Thyroid gland (tissue), 4 donors: ENCODE measurements at regions not wholly inside any gene's neighbourhood (a gene's known extent, or its start where the extent isn't known, plus 50 kb on each side); places are given as distances from the start of the nearest gene placed in this dataset.

ENCODE experiments used
- DNase-seq, 2 donors: peaks; one replicate each; pipeline ENCODE4 v3.0.0-alpha.2; 2019
- H3K27ac ChIP-seq, 3 donors: fragments of 200-600 bp; sonication (generic); 1 replicate in 2 of 3; 2 replicates in 1 of 3; pipeline ENCODE4 v1.5.1; 2016 to 2019; ENCODE audit warnings: mild to moderate bottlenecking in 1 of 3, moderate library complexity in 1 of 3
- H3K27me3 ChIP-seq: fragments of 200-600 bp; sonication (generic); one replicate; pipeline ENCODE4 v1.5.1; 2019
- H3K36me3 ChIP-seq, 2 donors: fragments of 200-600 bp; sonication (generic); one replicate each; pipeline ENCODE4 v1.5.1; 2016 to 2019
- H3K4me1 ChIP-seq, 2 donors: fragments of 200-600 bp; sonication (generic); one replicate each; pipeline ENCODE4 v1.5.1; 2017 to 2019
- H3K4me3 ChIP-seq, 3 donors: fragments of 200-600 bp; sonication (generic); replicated peaks in 1 of 3; 1 replicate in 2 of 3; 2 replicates in 1 of 3; pipeline ENCODE4 v1.5.1; 2016; ENCODE audit warnings: mild to moderate bottlenecking in 1 of 3
- H3K9me3 ChIP-seq: fragments of 200-600 bp; sonication (generic); one replicate; pipeline ENCODE4 v1.5.1; 2017
- POLR2A ChIP-seq, 2 donors: fragments of 450-650 bp; IDR thresholded peaks; one replicate each; pipeline ENCODE4 v1.6.1; 2017; ENCODE audit warnings: antibody characterized with exemption in 2 of 2, mild to moderate bottlenecking in 2 of 2, moderate library complexity in 1 of 2
- WGBS, 2 donors: methylation state at CpG; one replicate each; pipeline ENCODE4 v1.1.5; 2017; 5-methylcytosine and 5-hydroxymethylcytosine counted together
- intact Hi-C: fragments of 100-400 bp; cut with DNase I; formaldehyde crosslinking; loops from one replicate; pipeline ENCODE4 v1.15.1; 2023
- TF ChIP-seq, protein P1 (sequence below), 6 experiments: fragments of 200-600 bp in 3 of 6; fragments of 450-650 bp in 3 of 6; sonication (generic) in 3 of 6; IDR thresholded peaks; one replicate each; pipeline ENCODE4 v1.5.1; 2016 to 2019; ENCODE audit warnings: antibody characterized with exemption in 6 of 6, mild to moderate bottlenecking in 2 of 6, inconsistent platforms in 1 of 6, moderate library complexity in 1 of 6

DNA sequence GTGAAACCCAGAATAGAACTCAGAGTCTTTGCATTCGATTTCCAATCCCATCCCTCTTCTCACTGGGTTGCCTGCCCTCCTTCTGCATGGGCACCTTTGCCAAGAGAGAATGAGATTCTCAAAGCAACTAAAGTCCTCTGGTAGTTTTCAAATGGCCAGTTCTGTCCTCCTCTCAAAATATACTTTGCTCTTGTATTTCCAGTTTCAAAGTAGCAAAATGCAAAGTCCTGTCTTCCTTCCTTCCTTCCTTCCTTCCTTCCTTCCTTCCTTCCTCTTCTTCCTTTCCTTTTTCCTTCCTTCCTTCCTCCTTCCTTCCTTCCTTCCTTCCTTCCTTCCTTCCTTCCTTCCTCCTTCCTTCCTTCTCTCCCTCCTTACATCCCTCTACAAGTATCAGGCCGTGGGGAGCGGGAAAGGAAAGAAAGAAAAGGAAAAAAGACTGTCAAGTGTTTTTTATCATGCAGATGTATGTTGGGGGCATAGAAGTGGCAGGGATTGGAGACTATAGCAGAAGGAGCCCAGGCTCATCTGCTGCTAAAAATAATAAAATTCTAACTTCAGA lies 265.2 kb downstream of the CD83 start:
- H3K9me3 ChIP-seq = no peaks in the 10 kb centered on the region
- DNase-seq = no peak
- intact Hi-C loops = no loop called here
- no peak overlapping the region for H3K27ac ChIP-seq
- H3K36me3 ChIP-seq = no peaks in the 10 kb centered on the region
- no peak overlapping the region for H3K4me3 ChIP-seq
- H3K27me3 ChIP-seq = no peaks in the 10 kb centered on the region
- no peak for TF ChIP-seq POLR2A (IDR thresholded peaks at IDR 0.05)
- TF ChIP-seq, protein P1, sequence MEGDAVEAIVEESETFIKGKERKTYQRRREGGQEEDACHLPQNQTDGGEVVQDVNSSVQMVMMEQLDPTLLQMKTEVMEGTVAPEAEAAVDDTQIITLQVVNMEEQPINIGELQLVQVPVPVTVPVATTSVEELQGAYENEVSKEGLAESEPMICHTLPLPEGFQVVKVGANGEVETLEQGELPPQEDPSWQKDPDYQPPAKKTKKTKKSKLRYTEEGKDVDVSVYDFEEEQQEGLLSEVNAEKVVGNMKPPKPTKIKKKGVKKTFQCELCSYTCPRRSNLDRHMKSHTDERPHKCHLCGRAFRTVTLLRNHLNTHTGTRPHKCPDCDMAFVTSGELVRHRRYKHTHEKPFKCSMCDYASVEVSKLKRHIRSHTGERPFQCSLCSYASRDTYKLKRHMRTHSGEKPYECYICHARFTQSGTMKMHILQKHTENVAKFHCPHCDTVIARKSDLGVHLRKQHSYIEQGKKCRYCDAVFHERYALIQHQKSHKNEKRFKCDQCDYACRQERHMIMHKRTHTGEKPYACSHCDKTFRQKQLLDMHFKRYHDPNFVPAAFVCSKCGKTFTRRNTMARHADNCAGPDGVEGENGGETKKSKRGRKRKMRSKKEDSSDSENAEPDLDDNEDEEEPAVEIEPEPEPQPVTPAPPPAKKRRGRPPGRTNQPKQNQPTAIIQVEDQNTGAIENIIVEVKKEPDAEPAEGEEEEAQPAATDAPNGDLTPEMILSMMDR (IDR thresholded peaks at IDR 0.05) = no peak
- 69 to 88% methylated on average over 3 of the region's 3 CpGs for WGBS, 2 donors
- no peaks in the 10 kb centered on the region for H3K4me1 ChIP-seq

DNA sequence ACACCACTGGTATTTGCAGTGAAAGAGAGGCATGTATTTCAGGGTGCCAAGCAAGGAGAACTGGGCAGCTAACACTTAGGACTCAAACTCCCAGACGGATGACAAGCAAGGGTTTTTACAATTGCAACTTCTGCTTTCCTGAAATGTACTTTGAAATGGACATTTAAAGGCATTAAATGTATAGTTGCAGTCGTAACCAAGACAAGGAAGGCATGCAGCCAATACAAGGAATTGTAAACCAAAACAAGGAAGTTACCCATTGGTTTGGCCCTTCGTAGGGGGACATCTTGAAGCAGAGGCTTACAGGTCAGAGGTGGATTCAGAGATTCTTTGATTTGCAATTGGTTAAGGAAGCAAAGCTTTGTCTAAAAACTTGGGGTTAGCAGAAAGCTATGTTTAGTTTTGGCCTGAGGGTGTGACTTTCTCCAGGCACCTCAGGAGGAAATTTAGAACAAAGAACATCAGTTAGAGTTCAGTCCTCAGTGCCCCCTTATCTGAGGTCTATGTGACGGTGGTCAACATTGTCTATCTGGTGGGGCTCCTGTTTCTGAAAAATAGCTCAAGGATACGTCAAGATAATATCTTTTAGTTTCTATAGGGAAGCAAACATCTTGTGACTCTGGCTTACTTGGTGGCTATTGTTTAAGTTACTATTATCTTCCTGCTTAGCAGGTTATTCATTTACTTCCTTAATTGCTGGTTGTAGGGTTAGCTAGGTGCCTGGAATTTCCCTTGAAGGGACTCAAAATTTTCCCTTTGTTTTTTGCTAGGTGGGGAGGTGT lies 266.0 kb downstream of the CD83 start:
- no peak for TF ChIP-seq POLR2A (IDR thresholded peaks at IDR 0.05)
- H3K27ac ChIP-seq = no peak overlapping the region
- intact Hi-C loops = no loop called here
- DNase-seq = no peak
- no peaks in the 10 kb centered on the region for H3K9me3 ChIP-seq
- H3K36me3 ChIP-seq = no peaks in the 10 kb centered on the region
- no peaks in the 10 kb centered on the region for H3K4me1 ChIP-seq
- WGBS, 2 donors = 93 to 96% methylated on average over 5 of the region's 5 CpGs
- H3K4me3 ChIP-seq = no peak overlapping the region
- no peaks in the 10 kb centered on the region for H3K27me3 ChIP-seq

DNA sequence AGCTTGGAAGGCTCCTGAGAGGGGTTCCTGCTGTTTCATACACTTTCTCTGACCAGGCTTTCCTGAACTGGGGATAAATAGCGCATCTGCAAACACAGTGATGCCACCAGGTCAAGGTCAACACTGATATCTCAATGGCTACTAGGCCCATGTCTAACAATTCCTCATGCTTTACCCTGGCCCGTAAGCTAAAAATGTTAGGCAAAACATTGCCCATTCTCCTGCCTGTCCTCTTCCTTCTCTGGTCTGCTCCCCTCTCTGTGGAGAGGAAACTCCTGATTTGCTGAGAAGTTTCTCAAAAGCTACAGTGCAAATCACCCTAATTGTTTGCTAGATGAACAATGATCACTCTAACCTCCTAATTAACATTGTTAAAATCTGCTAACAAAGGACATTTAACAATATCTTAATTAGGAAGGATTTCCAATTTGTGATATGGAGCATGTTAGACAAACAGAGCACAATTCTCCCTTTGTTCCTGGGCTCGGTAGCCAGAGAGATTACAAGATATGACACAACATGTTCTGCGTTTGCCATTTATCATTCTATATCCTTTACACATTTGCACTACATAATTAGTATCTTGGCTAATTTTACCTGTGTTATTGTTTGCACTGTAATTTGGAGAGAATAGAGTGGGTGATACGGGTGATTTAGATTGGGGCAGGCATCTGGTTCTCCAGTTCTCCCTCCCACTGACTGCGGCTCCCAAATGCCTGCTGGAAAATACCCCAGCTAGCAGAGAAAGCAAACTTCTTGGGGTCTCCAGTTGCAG lies 266.8 kb downstream of the CD83 start:
- Histone ChIP-seq H3K36me3 (no peaks in the 10 kb centered on the region), H3K9me3 (no peaks in the 10 kb centered on the region), H3K27ac (no peak overlapping the region), H3K27me3 (no peaks in the 10 kb centered on the region), H3K4me1 (no peaks in the 10 kb centered on the region), H3K4me3 (no peak overlapping the region)
- DNase-seq = no peak
- TF ChIP-seq, protein P1 (IDR thresholded peaks at IDR 0.05) = no peak
- TF ChIP-seq POLR2A (IDR thresholded peaks at IDR 0.05) = no peak
- WGBS, 2 donors = 95% methylated on average over 6 of the region's 6 CpGs
- intact Hi-C loops = no loop called here

DNA sequence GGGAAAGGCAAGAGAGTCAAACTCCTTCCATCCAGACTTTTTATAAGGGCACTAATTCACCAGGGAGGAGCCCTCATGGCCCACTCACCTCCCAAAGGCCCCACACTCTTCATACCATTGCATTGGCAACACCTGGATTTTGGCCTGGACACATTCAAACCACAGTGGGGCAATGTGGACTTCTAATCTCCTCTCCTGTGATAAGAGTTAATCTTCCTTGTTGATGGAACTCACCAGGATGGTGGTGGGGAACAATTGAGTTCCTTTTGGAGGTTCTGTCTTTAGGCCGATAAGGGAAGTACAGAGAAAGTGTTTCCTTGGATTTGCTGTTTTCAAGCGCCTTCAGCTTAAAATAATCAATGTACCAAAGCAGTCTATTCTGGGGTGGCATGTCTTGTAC lies 268.7 kb downstream of the CD83 start:
- H3K27ac ChIP-seq = no peak overlapping the region
- TF ChIP-seq, protein P1 (IDR thresholded peaks at IDR 0.05) = no peak
- TF ChIP-seq POLR2A (IDR thresholded peaks at IDR 0.05) = no peak
- no peak for DNase-seq
- H3K4me3 ChIP-seq = no peak overlapping the region
- no peaks in the 10 kb centered on the region for H3K27me3 ChIP-seq
- 94 to 98% methylated on average over 2 of the region's 2 CpGs for WGBS, 2 donors
- no peaks in the 10 kb centered on the region for H3K4me1 ChIP-seq
- no peaks in the 10 kb centered on the region for H3K36me3 ChIP-seq
- no peaks in the 10 kb centered on the region for H3K9me3 ChIP-seq
- intact Hi-C loops = no loop called here

DNA sequence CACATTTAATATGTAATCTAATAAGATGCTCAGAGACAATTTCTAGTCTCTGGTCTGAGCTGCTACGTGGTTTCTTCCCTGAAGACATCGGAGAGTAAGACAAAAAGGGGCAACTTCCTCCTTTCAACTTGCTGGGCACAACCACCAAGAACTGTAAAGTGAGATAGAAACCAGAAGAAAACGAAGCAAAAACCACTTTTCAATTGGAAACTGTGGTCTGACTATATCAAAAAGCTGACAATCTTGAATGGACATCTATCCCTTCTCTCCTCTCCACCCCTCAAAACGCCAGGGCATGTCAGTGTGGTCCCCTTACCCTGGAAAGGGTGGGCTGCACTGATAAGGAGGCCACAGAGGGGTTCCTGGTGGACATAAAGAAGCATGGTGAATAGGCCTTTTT lies 269.1 kb downstream of the CD83 start:
- no peak for DNase-seq
- intact Hi-C loops = no loop called here
- H3K9me3 ChIP-seq = no peaks in the 10 kb centered on the region
- no peaks in the 10 kb centered on the region for H3K36me3 ChIP-seq
- no peaks in the 10 kb centered on the region for H3K4me1 ChIP-seq
- no peak overlapping the region for H3K4me3 ChIP-seq
- 90 to 92% methylated on average over 4 of the region's 4 CpGs for WGBS, 2 donors
- no peaks in the 10 kb centered on the region for H3K27me3 ChIP-seq
- H3K27ac ChIP-seq = no peak overlapping the region
- TF ChIP-seq, protein P1 (IDR thresholded peaks at IDR 0.05) = no peak
- TF ChIP-seq POLR2A (IDR thresholded peaks at IDR 0.05) = no peak
